Right cardiac atrium (tissue), 5 donors: ENCODE measurements at regions not wholly inside any gene's neighbourhood (a gene's known extent, or its start where the extent isn't known, plus 50 kb on each side); places are given as distances from the start of the nearest gene placed in this dataset.

Experiments used
- ATAC-seq, 2 donors: fragments of 200-7000 bp; cut with Tn5 transposase; one replicate each; pipeline versions ENCODE4 v1.8.0 to v1.9.1; 2020; ENCODE audit warnings: moderate library complexity in 2 of 2, mild to moderate bottlenecking in 1 of 2
- DNase-seq, 3 donors: peaks; one replicate each; pipeline ENCODE4 v3.0.0-alpha.2; 2020
- H3K27ac ChIP-seq: one replicate; pipeline ENCODE4 v1.5.1; 2013; ENCODE audit warnings: mild to moderate bottlenecking, low read length, control low read depth, moderate library complexity
- H3K27me3 ChIP-seq: one replicate; pipeline ENCODE4 v1.6.1; 2013; ENCODE audit not compliant: control insufficient read depth, insufficient read depth
- H3K4me1 ChIP-seq: one replicate; pipeline ENCODE4 v1.6.1; 2013; ENCODE audit warnings: low read length; ENCODE audit not compliant: control insufficient read depth, insufficient read depth
- H3K4me3 ChIP-seq: one replicate; pipeline ENCODE4 v1.5.1; 2013; ENCODE audit warnings: low read length, control low read depth
- H3K9me3 ChIP-seq: one replicate; pipeline ENCODE4 v1.6.1; 2013; ENCODE audit warnings: low read length; ENCODE audit not compliant: control insufficient read depth
- WGBS: extraction: QIAGEN DNeasy Blood & Tissue Kit; methylation state at CpG from one replicate; pipeline ENCODE4 v1.1.7; 2013; 5-methylcytosine and 5-hydroxymethylcytosine counted together
- intact Hi-C, 4 donors: fragments of 100-400 bp; cut with DNase I; formaldehyde crosslinking; loops; one replicate each; pipeline versions ENCODE4 v1.11.0 to v1.14.0; 2022 to 2023
- donor health status: healthy with polysubstance abuse.
- donor health status: DM: no; HTN: yes; CAD: no.
- donor health status: DM: no; HTN: no; CAD: no.
- donor health status: DM: no; HTN: yes; CAD: no; lungs with severe emphysema.
- donor health status: DM: yes; HTN: yes; CAD: no.

GRCh38 chr5:28734396-28734795, 1696.0 kb upstream of the CDH9 start:
- DNase-seq (no peak), ATAC-seq (no peak)

GRCh38 chr5:28729067-28729466, 1690.7 kb upstream of the CDH9 start:
- no peak overlapping the region for H3K27ac ChIP-seq
- intact Hi-C loops = no loop called here
- 93% methylated on average over 1 of the region's 1 CpG for WGBS
- DNase-seq (no peak), ATAC-seq (no peak)
- no peaks in the 10 kb centered on the region for H3K27me3 ChIP-seq
- H3K9me3 ChIP-seq = peaks cover 4% of the 10 kb centered on the region
- H3K4me1 ChIP-seq = no peaks in the 10 kb centered on the region
- H3K4me3 ChIP-seq = no peak overlapping the region

More at GRCh38 chr5:28734396-28734795, 1696.0 kb upstream of the CDH9 start:
- Histone ChIP-seq H3K27ac (no peak overlapping the region), H3K4me3 (no peak overlapping the region), H3K9me3 (peaks cover 2% of the 10 kb centered on the region), H3K27me3 (no peaks in the 10 kb centered on the region), H3K4me1 (no peaks in the 10 kb centered on the region)
- intact Hi-C loops = no loop called here
- 73% methylated on average over 3 of the region's 3 CpGs for WGBS

DNA sequence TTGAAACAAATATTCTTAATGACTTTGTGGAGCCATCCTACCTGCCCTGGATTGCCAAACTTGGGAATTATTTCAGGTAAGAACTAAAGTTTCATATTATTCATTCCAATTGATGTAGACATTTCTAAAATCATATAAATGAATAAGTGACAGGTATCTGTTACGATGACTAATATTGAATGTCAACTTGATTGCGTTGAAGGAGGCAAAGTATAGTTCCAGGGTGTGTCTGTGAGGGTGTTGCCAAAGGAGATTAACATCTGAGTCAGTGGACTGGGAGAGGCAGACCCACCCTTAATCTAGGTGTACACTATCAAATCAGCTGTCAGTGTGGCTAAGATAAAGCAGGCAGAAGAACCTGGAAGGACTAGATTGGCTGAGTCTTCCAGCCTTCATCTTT, 1688.4 kb upstream of the CDH9 start:
- ATAC-seq (no peak), DNase-seq (no peak)
- Histone ChIP-seq H3K27ac (no peak overlapping the region), H3K27me3 (no peaks in the 10 kb centered on the region), H3K4me1 (no peaks in the 10 kb centered on the region), H3K4me3 (no peak overlapping the region), H3K9me3 (peaks cover 4% of the 10 kb centered on the region)
- WGBS = 92% methylated on average over 2 of the region's 2 CpGs
- intact Hi-C loops = no loop called here

DNA sequence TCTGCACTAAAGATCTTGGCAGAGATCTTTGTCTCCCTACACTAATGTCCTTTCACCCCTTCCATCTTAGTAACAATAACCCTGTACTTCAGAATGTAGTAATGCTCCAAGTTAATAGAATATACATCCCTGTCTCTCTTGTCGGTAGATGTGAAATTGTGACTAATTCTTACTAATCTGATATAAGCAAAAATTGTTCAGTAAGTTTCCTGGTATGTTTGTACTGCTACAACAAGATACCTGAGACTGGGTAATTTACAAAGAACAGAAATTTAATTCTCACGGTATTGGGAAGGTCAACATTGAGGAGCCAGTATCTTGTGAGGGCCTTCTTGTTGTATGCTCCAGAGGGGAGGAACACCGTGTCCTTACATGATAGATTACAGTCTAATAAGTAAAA, 1686.6 kb upstream of the CDH9 start:
- ATAC-seq (no peak), DNase-seq (no peak)
- H3K9me3 ChIP-seq = peaks cover 4% of the 10 kb centered on the region
- H3K27ac ChIP-seq = no peak overlapping the region
- WGBS = 88% methylated on average over 3 of the region's 3 CpGs
- H3K4me1 ChIP-seq = no peaks in the 10 kb centered on the region
- H3K27me3 ChIP-seq = no peaks in the 10 kb centered on the region
- intact Hi-C loops = no loop called here
- H3K4me3 ChIP-seq = no peak overlapping the region

- DNase-seq (no peak), ATAC-seq (no peak)
- H3K27ac ChIP-seq = no peak overlapping the region
- no peaks in the 10 kb centered on the region for H3K9me3 ChIP-seq
- no peak overlapping the region for H3K4me3 ChIP-seq
- intact Hi-C loops = no loop called here
- 35% methylated on average over 4 of the region's 4 CpGs for whole genome bisulfite sequencing
- no peaks in the 10 kb centered on the region for H3K4me1 ChIP-seq
- H3K27me3 ChIP-seq = no peaks in the 10 kb centered on the region
Measured at GRCh38 chr5:28714907-28715698, 1676.7 kb upstream of the CDH9 start.

DNA sequence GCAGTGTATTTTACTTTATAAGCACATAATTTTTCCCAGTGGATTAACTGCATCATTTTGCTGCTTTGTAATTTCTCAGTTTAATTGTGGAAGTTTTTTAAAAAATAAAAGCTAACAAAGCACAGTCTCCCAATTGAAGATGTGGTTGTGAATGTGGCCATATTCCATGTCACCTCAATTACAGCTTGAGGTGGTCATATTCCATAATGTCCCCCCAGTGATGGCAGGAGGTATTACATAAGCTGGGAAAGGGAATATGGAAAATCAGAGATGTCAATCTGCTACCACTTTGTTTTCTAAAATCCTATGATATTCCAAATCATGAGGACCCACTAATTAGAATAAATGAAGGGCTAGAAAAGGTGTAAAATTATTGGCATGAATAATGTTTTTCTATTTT, 1672.0 kb upstream of the CDH9 start:
- DNase-seq (no peak), ATAC-seq (no peak)
- Histone ChIP-seq H3K9me3 (no peaks in the 10 kb centered on the region), H3K4me1 (no peaks in the 10 kb centered on the region), H3K27ac (no peak overlapping the region), H3K4me3 (no peak overlapping the region), H3K27me3 (no peaks in the 10 kb centered on the region)
- intact Hi-C loops = no loop called here

DNA sequence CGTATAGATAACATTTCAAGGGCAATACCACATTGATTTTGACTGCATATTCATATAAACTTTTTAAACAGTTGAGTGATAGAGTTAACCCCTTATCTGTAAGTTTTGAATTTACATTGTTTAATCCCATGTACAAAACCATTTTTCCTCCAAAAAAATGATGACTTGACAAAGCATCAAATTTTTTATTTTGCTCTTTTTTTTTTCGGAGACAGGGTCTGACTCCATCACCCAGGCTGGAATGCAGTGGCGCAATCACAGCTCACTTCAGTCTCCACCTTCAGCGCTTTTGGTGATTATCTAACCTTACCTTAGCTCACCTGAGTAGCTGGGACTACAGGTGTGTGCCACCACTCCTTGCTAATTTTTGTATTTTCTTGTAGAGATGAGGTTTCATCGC, 1670.1 kb upstream of the CDH9 start:
- H3K4me3 ChIP-seq = no peak overlapping the region
- DNase-seq (no peak), ATAC-seq (no peak)
- intact Hi-C loops = no loop called here
- no peaks in the 10 kb centered on the region for H3K27me3 ChIP-seq
- no peaks in the 10 kb centered on the region for H3K9me3 ChIP-seq
- H3K27ac ChIP-seq = no peak overlapping the region
- 84% methylated on average over 5 of the region's 5 CpGs for WGBS
- H3K4me1 ChIP-seq = no peaks in the 10 kb centered on the region

DNA sequence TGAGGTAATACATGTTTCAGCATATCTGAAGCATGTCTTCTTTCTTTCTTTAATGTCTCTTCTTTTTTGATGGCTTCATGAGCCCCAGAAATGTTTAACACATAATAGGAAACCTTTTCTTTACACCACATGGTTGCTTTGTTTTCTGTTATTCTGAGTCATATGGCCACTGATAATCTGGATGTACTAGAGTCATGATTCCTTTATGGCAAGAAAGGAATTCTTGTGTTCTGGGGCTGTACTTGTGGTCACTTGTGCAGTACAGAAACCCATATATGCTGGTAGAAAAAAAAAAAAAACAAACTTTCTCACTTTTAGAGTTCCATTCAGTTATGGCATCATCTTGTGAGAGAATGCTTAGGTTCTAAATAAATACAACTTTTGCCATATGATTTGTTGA, 1669.3 kb upstream of the CDH9 start:
- Histone ChIP-seq H3K9me3 (no peaks in the 10 kb centered on the region), H3K4me3 (no peak overlapping the region), H3K27me3 (no peaks in the 10 kb centered on the region), H3K4me1 (no peaks in the 10 kb centered on the region), H3K27ac (no peak overlapping the region)
- ATAC-seq (no peak), DNase-seq (no peak)
- intact Hi-C loops = no loop called here

- DNase-seq (no peak), ATAC-seq (no peak)
- 57% methylated on average over 1 of the region's 1 CpG for WGBS
- Histone ChIP-seq H3K27ac (no peak overlapping the region), H3K4me1 (no peaks in the 10 kb centered on the region), H3K4me3 (no peak overlapping the region), H3K27me3 (no peaks in the 10 kb centered on the region), H3K9me3 (no peaks in the 10 kb centered on the region)
- intact Hi-C loops = no loop called here
Measured at GRCh38 chr5:28703651-28704260, 1665.4 kb upstream of the CDH9 start.

GRCh38 chr5:28691526-28691925, 1653.1 kb upstream of the CDH9 start:
- intact Hi-C loops = no loop called here
- H3K4me3 ChIP-seq = no peak overlapping the region
- ATAC-seq (no peak), DNase-seq (no peak)
- no peak overlapping the region for H3K27ac ChIP-seq
- H3K9me3 ChIP-seq = no peaks in the 10 kb centered on the region
- no peaks in the 10 kb centered on the region for H3K27me3 ChIP-seq
- no peaks in the 10 kb centered on the region for H3K4me1 ChIP-seq

DNA sequence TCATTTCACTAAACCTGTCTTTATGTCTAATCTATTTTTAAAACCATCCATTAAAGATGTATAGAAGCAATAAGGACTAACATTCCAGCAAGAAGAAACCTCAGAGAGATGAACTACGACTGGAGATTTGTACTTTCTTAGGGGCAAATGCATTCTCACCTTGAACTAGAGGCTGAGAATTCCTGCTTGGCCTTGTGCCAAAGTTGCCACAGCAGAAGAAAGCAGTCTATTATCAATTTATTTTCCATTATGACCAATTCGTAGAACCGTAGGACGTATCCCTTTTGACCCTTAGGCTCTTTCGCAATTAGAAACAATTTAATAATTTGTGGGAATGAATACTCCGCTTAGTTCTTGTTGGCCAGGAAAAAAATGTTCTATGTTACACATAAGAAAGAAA, 1647.4 kb upstream of the CDH9 start:
- ATAC-seq = no peak
- intact Hi-C loops = no loop called here
- 66% methylated on average over 6 of the region's 6 CpGs for WGBS

DNA sequence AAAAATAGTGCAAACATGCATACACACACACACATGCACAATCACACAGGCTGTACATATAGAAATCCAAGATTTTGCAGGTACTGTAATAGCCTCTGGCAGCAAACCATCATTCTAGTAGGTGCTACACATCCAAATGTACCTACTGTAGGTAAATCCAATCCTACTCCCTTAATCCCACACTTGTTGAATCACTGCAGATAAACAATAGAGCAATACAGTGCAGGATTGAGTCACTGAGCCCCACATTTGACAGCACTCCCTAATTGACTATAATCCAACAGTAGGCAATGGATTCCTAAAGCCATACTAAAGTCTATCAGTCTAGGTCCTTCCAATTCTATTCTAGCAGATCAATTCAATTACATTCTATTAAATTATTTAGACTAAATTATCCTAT, 1640.5 kb upstream of the CDH9 start:
- Histone ChIP-seq H3K9me3 (no peaks in the 10 kb centered on the region), H3K4me3 (no peak overlapping the region), H3K27me3 (no peaks in the 10 kb centered on the region), H3K4me1 (no peaks in the 10 kb centered on the region), H3K27ac (no peak overlapping the region)
- ATAC-seq (no peak), DNase-seq (no peak)
- intact Hi-C loops = no loop called here

More for the DNA sequence above, 1647.4 kb upstream of the CDH9 start:
- Histone ChIP-seq H3K27me3 (no peaks in the 10 kb centered on the region), H3K4me3 (no peak overlapping the region), H3K9me3 (no peaks in the 10 kb centered on the region), H3K4me1 (no peaks in the 10 kb centered on the region), H3K27ac (no peak overlapping the region)
- DNase-seq = no peak
